Heart left ventricle (tissue), 13 donors: ENCODE measurements at regions not wholly inside any gene's neighbourhood (a gene's known extent, or its start where the extent isn't known, plus 50 kb on each side); places are given as distances from the start of the nearest gene placed in this dataset.

Source experiments
- POLR2A ChIP-seq, 2 donors: fragments of 450-650 bp; IDR thresholded peaks; one replicate each; pipeline ENCODE4 v1.6.1; 2017; ENCODE audit warnings: antibody characterized with exemption in 2 of 2, mild to moderate bottlenecking in 2 of 2, moderate library complexity in 2 of 2
- TF ChIP-seq, protein P1 (sequence below), 12 donors: fragments of 200-600 bp; sonication (generic) in 4 of 12; IDR thresholded peaks; one replicate each; pipeline versions ENCODE4 v1.5.0 to v1.8.0; 2018 to 2022; ENCODE audit warnings: antibody characterized with exemption in 12 of 12, mild to moderate bottlenecking in 5 of 12
- donor health status: ischemic (EF 13 %, LVEDD 7.1; RV severe dilation, severe dysfunction).
- donor health status: DM: no; HTN: yes; CAD: no.
- donor health status: DM: no; HTN: no; CAD: no.
- donor health status: ischemic (EF 25% LVEDD 6.9; RV normal size, moderate dysfunction).
- donor health status: ischemic (EF 25% LVEDD 5.7; RV mildly dilated, moderate dysfunction).
- donor health status: ischemic (EF 35%, LVEDD 5.7; RV mildly dilated, moderate dysfunction).
- donor health status: nonischemic (EF 11% LVEDD 7.7; RV severe dilation, severe dysfunction).
- donor health status: DM: yes; HTN: yes; CAD: no.
- donor health status: PGD.
- donor health status: ischemic (EF 29% LVEDD 5.4; RV normal size, mild dysfunction).
- donor health status: nonischemic (EF 23%, LVEDD 6.1; RV moderate dilation, normal function).

DNA sequence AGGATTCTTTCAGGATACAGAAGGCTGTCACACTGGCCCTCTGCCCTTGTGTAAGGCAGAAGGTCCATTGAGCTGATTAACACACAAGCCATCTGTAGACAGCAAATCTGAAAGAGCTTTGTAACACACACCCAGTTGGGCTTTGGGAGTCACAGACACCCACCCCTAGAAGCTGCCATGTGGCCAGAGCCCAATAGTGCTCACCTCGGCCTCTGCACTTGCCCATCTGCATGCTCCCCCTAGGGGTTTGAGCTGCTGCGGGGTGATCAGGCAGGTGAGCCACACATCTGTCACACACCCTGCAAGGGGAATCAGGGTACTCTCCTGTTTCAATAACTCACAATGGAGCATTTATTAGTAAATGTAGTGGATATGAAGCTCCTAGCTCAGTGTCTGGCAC is 138.3 kb downstream of the CHD9NB start:
- TF ChIP-seq, protein P1, sequence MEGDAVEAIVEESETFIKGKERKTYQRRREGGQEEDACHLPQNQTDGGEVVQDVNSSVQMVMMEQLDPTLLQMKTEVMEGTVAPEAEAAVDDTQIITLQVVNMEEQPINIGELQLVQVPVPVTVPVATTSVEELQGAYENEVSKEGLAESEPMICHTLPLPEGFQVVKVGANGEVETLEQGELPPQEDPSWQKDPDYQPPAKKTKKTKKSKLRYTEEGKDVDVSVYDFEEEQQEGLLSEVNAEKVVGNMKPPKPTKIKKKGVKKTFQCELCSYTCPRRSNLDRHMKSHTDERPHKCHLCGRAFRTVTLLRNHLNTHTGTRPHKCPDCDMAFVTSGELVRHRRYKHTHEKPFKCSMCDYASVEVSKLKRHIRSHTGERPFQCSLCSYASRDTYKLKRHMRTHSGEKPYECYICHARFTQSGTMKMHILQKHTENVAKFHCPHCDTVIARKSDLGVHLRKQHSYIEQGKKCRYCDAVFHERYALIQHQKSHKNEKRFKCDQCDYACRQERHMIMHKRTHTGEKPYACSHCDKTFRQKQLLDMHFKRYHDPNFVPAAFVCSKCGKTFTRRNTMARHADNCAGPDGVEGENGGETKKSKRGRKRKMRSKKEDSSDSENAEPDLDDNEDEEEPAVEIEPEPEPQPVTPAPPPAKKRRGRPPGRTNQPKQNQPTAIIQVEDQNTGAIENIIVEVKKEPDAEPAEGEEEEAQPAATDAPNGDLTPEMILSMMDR (IDR thresholded peaks at IDR 0.05): no peak
- no peak for TF ChIP-seq POLR2A (IDR thresholded peaks at IDR 0.05)
